H9 (cell line): ENCODE measurements at regions not wholly inside any gene's neighbourhood (a gene's known extent, or its start where the extent isn't known, plus 50 kb on each side); places are given as distances from the start of the nearest gene placed in this dataset.

Source experiments
- DNase-seq: peaks from one replicate; pipeline ENCODE4 v3.0.0-alpha.2; 2017
- H2AFZ ChIP-seq: one replicate; pipeline ENCODE4 v1.6.1; 2013; ENCODE audit warnings: mild to moderate bottlenecking, low read length, control low read depth, moderate library complexity
- H2AK5ac ChIP-seq: 2 replicates; pipeline ENCODE4 v1.6.1; 2013; ENCODE audit warnings: low read length, control low read depth, mixed read lengths; ENCODE audit not compliant: insufficient read length
- H2BK120ac ChIP-seq: one replicate; pipeline ENCODE4 v1.6.1; 2013; ENCODE audit warnings: low read depth, mild to moderate bottlenecking, low read length, control low read depth, inconsistent platforms; ENCODE audit not compliant: poor library complexity, severe bottlenecking
- H2BK12ac ChIP-seq: 2 replicates; pipeline ENCODE4 v1.6.1; 2013; ENCODE audit warnings: low read length, control low read depth, mixed read lengths, low read depth; ENCODE audit not compliant: insufficient read length
- H2BK15ac ChIP-seq: 2 replicates; pipeline ENCODE4 v1.6.1; 2013; ENCODE audit warnings: low read depth, low read length, control low read depth
- H2BK20ac ChIP-seq: one replicate; pipeline ENCODE4 v1.6.1; 2013; ENCODE audit warnings: low read depth, mild to moderate bottlenecking, low read length, control low read depth, inconsistent platforms; ENCODE audit not compliant: poor library complexity, severe bottlenecking
- H2BK5ac ChIP-seq: 2 replicates; pipeline ENCODE4 v1.6.1; 2013; ENCODE audit warnings: low read length, control low read depth, mixed read lengths; ENCODE audit not compliant: insufficient read length
- H3K14ac ChIP-seq: 2 replicates; pipeline ENCODE4 v1.6.1; 2013; ENCODE audit warnings: low read length, control low read depth; ENCODE audit not compliant: insufficient read depth
- H3K18ac ChIP-seq: 2 replicates; pipeline ENCODE4 v1.6.1; 2013; ENCODE audit warnings: low read depth, mild to moderate bottlenecking, mixed read lengths, low read length, control low read depth; ENCODE audit not compliant: insufficient read length
- H3K23ac ChIP-seq: 2 replicates; pipeline ENCODE4 v1.6.1; 2013; ENCODE audit warnings: low read length, control low read depth, mixed read lengths, low read depth; ENCODE audit not compliant: insufficient read length
- H3K23me2 ChIP-seq: 2 replicates; pipeline ENCODE4 v1.6.1; 2013; ENCODE audit warnings: low read depth, mild to moderate bottlenecking, mixed read lengths, low read length, control low read depth; ENCODE audit not compliant: insufficient read length, poor library complexity, severe bottlenecking
- H3K27ac ChIP-seq: 2 replicates; pipeline ENCODE4 v1.5.1; 2013; ENCODE audit warnings: low read length, control low read depth, mixed read lengths, low read depth; ENCODE audit not compliant: insufficient read length
- H3K27me3 ChIP-seq: 2 replicates; pipeline ENCODE4 v1.6.1; 2013; ENCODE audit warnings: low read length, control low read depth, inconsistent platforms; ENCODE audit not compliant: insufficient read depth
- H3K4ac ChIP-seq: 2 replicates; pipeline ENCODE4 v1.6.1; 2013; ENCODE audit warnings: low read depth, mild to moderate bottlenecking, control low read depth, inconsistent platforms, low read length, moderate library complexity
- H3K4me1 ChIP-seq: 2 replicates; pipeline ENCODE4 v1.6.1; 2013; ENCODE audit warnings: low read length, control low read depth, inconsistent platforms; ENCODE audit not compliant: insufficient read depth
- H3K4me2 ChIP-seq: 2 replicates; pipeline ENCODE4 v1.6.1; 2013; ENCODE audit warnings: low read length, control low read depth, mixed read lengths; ENCODE audit not compliant: insufficient read length, insufficient read depth
- H3K56ac ChIP-seq: 2 replicates; pipeline ENCODE4 v1.6.1; 2013; ENCODE audit warnings: low read depth, mild to moderate bottlenecking, mixed read lengths, low read length, control low read depth; ENCODE audit not compliant: insufficient read length
- H3K79me1 ChIP-seq: 2 replicates; pipeline ENCODE4 v1.6.1; 2013; ENCODE audit warnings: low read depth, mild to moderate bottlenecking, moderate library complexity, low read length, control low read depth, inconsistent platforms; ENCODE audit not compliant: insufficient read depth, poor library complexity, severe bottlenecking
- H3K79me2 ChIP-seq: 2 replicates; pipeline ENCODE4 v1.6.1; 2013; ENCODE audit warnings: low read length, control low read depth, inconsistent platforms; ENCODE audit not compliant: insufficient read depth
- H3K9ac ChIP-seq: 2 replicates; pipeline ENCODE4 v1.6.1; 2013; ENCODE audit warnings: low read length, control low read depth, mixed read lengths; ENCODE audit not compliant: insufficient read length; ENCODE audit errors: extremely low read depth
- H3K9me3 ChIP-seq: one replicate; pipeline ENCODE4 v1.6.1; 2013; ENCODE audit warnings: low read depth, low read length, inconsistent platforms; ENCODE audit not compliant: control insufficient read depth
- H3T11ph ChIP-seq: one replicate; pipeline ENCODE4 v1.6.1; 2013; ENCODE audit warnings: mild to moderate bottlenecking, low read length, control low read depth, inconsistent platforms
- H4K20me1 ChIP-seq: one replicate; pipeline ENCODE4 v1.6.1; 2013; ENCODE audit not compliant: control insufficient read depth, insufficient read length, insufficient read depth
- H4K5ac ChIP-seq: 2 replicates; pipeline ENCODE4 v1.6.1; 2013; ENCODE audit warnings: low read depth, mild to moderate bottlenecking, mixed read lengths, low read length, control low read depth; ENCODE audit not compliant: insufficient read length
- H4K8ac ChIP-seq: replicated peaks from 2 replicates; pipeline ENCODE4 v1.6.1; 2013; ENCODE audit warnings: low read length, control low read depth, mixed read lengths, low read depth; ENCODE audit not compliant: insufficient read length
- H4K91ac ChIP-seq: 2 replicates; pipeline ENCODE4 v1.6.1; 2013; ENCODE audit warnings: low read depth, mild to moderate bottlenecking, moderate library complexity, mixed read lengths, low read length, control low read depth; ENCODE audit not compliant: insufficient read length
- H3K27ac Mint-ChIP-seq, 3 experiments: 2 replicates in 2 of 3; 3 replicates in 1 of 3; pipeline ENCODE4 v1.8.0; 2020 to 2021; ENCODE audit warnings: mixed read lengths in 3 of 3, mild to moderate bottlenecking in 1 of 3, moderate library complexity in 1 of 3
- H3K27me3 Mint-ChIP-seq: 2 replicates; pipeline ENCODE4 v1.8.0; 2021; ENCODE audit warnings: low read depth, mild to moderate bottlenecking, moderate library complexity, mixed read lengths
- H3K36me3 Mint-ChIP-seq, 3 experiments: 2 replicates in 2 of 3; 3 replicates in 1 of 3; pipeline ENCODE4 v1.8.0; 2020 to 2021; ENCODE audit warnings: low read depth in 3 of 3, mixed read lengths in 3 of 3; ENCODE audit not compliant: insufficient read depth in 1 of 3
- H3K4me1 Mint-ChIP-seq, 2 experiments: 2 replicates each; pipeline ENCODE4 v1.8.0; 2020; ENCODE audit warnings: mixed read lengths in 2 of 2
- H3K4me3 Mint-ChIP-seq, 2 experiments: 2 replicates in 1 of 2; 3 replicates in 1 of 2; pipeline ENCODE4 v1.8.0; 2020 to 2021; ENCODE audit warnings: mild to moderate bottlenecking in 2 of 2, mixed read lengths in 2 of 2, moderate library complexity in 1 of 2
- H3K9me3 Mint-ChIP-seq, 2 experiments: 2 replicates in 1 of 2; 3 replicates in 1 of 2; pipeline ENCODE4 v1.8.0; 2020; ENCODE audit warnings: mild to moderate bottlenecking in 2 of 2, mixed read lengths in 2 of 2, moderate library complexity in 1 of 2
- WGBS: extraction: QIAGEN DNeasy Blood & Tissue Kit; methylation state at CpG from one replicate; pipeline ENCODE4 v1.1.7; 2013; ENCODE audit warnings: missing lambda C conversion rate, low lambda C conversion rate, mixed read lengths; ENCODE audit not compliant: insufficient read length; ENCODE audit errors: extremely low coverage; 5-methylcytosine and 5-hydroxymethylcytosine counted together
- TF ChIP-seq, protein P1 (sequence below): fragments of 200-600 bp; sonication (generic); conservative IDR thresholded peaks from 3 replicates; pipeline ENCODE4 v1.8.0; 2021; ENCODE audit warnings: antibody characterized with exemption, mild to moderate bottlenecking

DNA sequence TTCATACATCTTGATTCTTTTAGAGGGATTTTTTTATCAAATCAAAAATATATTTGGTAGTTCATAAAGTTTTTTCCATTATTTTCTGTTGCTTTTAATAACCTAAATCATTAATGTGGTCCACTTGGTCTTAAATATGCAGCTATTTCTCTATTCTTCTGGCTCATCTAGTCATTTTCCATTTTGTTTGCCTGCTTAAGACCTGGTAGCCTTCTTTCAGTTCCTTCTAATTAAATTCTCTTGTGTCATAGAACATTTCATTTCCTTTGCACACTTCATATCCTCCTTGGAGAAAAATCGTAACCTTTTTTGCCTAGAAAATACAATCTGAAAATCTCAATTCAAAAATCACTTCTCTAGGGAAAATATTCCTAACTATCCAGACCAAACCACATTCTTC is 387.0 kb downstream of the LRFN5 start:
- Mint-ChIP-seq H3K27ac (no peak overlapping the region), H3K4me1 (no peaks in the 10 kb centered on the region), H3K27me3 (no peaks in the 10 kb centered on the region), H3K4me3 (no peak overlapping the region), H3K36me3 (no peaks in the 10 kb centered on the region), H3K9me3 (no peaks in the 10 kb centered on the region)
- H3K79me1 ChIP-seq: no peaks in the 10 kb centered on the region
- H3K79me2 ChIP-seq: no peaks in the 10 kb centered on the region
- H2BK5ac ChIP-seq: no peak overlapping the region
- WGBS: no CpG with 5 or more reads among the region's 1 CpG
- H2BK15ac ChIP-seq: no peak overlapping the region
- no peaks in the 10 kb centered on the region for H4K20me1 ChIP-seq
- no peak overlapping the region for H3K4me2 ChIP-seq
- no peak overlapping the region for H4K8ac ChIP-seq
- H2AK5ac ChIP-seq: no peak overlapping the region
- H2BK20ac ChIP-seq: no peak overlapping the region
- no peak overlapping the region for H3K9ac ChIP-seq
- H3K4ac ChIP-seq: no peak overlapping the region
- no peak for DNase-seq
- no peaks in the 10 kb centered on the region for H3K23me2 ChIP-seq
- H3T11ph ChIP-seq: no peak overlapping the region
- H4K5ac ChIP-seq: no peak overlapping the region
- no peak overlapping the region for H3K27ac ChIP-seq
- no peak overlapping the region for H2BK120ac ChIP-seq
- no peaks in the 10 kb centered on the region for H3K4me1 ChIP-seq
- H3K18ac ChIP-seq: no peak overlapping the region
- no peak overlapping the region for H3K23ac ChIP-seq
- no peaks in the 10 kb centered on the region for H3K9me3 ChIP-seq
- H3K56ac ChIP-seq: no peak overlapping the region
- TF ChIP-seq, protein P1, sequence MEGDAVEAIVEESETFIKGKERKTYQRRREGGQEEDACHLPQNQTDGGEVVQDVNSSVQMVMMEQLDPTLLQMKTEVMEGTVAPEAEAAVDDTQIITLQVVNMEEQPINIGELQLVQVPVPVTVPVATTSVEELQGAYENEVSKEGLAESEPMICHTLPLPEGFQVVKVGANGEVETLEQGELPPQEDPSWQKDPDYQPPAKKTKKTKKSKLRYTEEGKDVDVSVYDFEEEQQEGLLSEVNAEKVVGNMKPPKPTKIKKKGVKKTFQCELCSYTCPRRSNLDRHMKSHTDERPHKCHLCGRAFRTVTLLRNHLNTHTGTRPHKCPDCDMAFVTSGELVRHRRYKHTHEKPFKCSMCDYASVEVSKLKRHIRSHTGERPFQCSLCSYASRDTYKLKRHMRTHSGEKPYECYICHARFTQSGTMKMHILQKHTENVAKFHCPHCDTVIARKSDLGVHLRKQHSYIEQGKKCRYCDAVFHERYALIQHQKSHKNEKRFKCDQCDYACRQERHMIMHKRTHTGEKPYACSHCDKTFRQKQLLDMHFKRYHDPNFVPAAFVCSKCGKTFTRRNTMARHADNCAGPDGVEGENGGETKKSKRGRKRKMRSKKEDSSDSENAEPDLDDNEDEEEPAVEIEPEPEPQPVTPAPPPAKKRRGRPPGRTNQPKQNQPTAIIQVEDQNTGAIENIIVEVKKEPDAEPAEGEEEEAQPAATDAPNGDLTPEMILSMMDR: no peak
- no peak overlapping the region for H4K91ac ChIP-seq
- H3K27me3 ChIP-seq: no peaks in the 10 kb centered on the region
- H3K14ac ChIP-seq: no peak overlapping the region
- H2BK12ac ChIP-seq: no peak overlapping the region
- H2AFZ ChIP-seq: no peak overlapping the region
